HepG2 (cell line): ENCODE measurements at regions not wholly inside any gene's neighbourhood (a gene's known extent, or its start where the extent isn't known, plus 50 kb on each side); places are given as distances from the start of the nearest gene placed in this dataset.

Experiments used
- ATAC-seq: fragments of 200-7000 bp; cut with Tn5 transposase; 3 replicates; pipeline ENCODE4 v1.9.1; 2020; ENCODE audit warnings: mild to moderate bottlenecking, moderate library complexity
- BruUV-seq: library from RNA; stranded (reverse); fragments of 400-500 nt; replicated peaks from 2 replicates; lab custom pipeline; 2021; lab: Mats Ljungman, UMichigan
- CTCF ChIA-PET: fragments of 300-600 bp; formaldehyde crosslinking; extraction: SDS; loops from one replicate; lab custom pipeline; 2021; ENCODE audit warnings: low total read pairs, inconsistent platforms, low intra/inter-chr PET ratio; lab: Yijun Ruan, JAX
- POLR2A ChIA-PET: fragments of 350-600 bp; sonication (Branson Sonifier 250); formaldehyde crosslinking; loops from one replicate; lab custom pipeline; 2020; ENCODE audit warnings: antibody characterized with exemption, inconsistent platforms; lab: Yijun Ruan, JAX
- DNase-seq: peaks from one replicate; pipeline ENCODE4 v3.0.0-alpha.2; 2015; ENCODE audit warnings: low spot score
- FAIRE-seq: peaks from 3 replicates; lab custom pipeline; 2011; peaks lifted over from hg19 to GRCh38; lab: Jason Lieb, UNC
- H2AFZ ChIP-seq: one replicate; pipeline ENCODE4 v1.6.1; 2011; ENCODE audit warnings: low read length, inconsistent platforms
- H3K27ac ChIP-seq: fragments of 300-600 bp; 3 replicates; pipeline ENCODE4 v1.8.0; 2011; ENCODE audit warnings: mixed run types, mild to moderate bottlenecking, mixed read lengths, low read length, inconsistent platforms; ENCODE audit not compliant: insufficient read depth; ENCODE audit errors: extremely low read length
- H3K27me3 ChIP-seq, 2 experiments: fragments of 200-600 bp in 1 of 2; 2 replicates in 1 of 2; 3 replicates in 1 of 2; pipeline versions ENCODE4 v1.6.0 to v1.8.0; 2011; ENCODE audit warnings: low read length in 2 of 2, mild to moderate bottlenecking in 2 of 2, moderate library complexity in 2 of 2, inconsistent platforms in 1 of 2; ENCODE audit not compliant: insufficient read depth in 2 of 2, control insufficient read depth in 1 of 2
- H3K36me3 ChIP-seq, 2 experiments: fragments of 200-600 bp in 1 of 2; replicated peaks in 1 of 2; 2 replicates in 1 of 2; 3 replicates in 1 of 2; pipeline versions ENCODE4 v1.5.1 to v1.8.0; 2011; ENCODE audit warnings: low read length in 2 of 2, inconsistent platforms in 1 of 2; ENCODE audit not compliant: insufficient read depth in 2 of 2, control insufficient read depth in 1 of 2
- H3K4me1 ChIP-seq: 2 replicates; pipeline ENCODE4 v1.5.1; 2012; ENCODE audit warnings: low read length, inconsistent platforms; ENCODE audit not compliant: insufficient read depth
- H3K4me2 ChIP-seq: 2 replicates; pipeline ENCODE4 v1.6.0; 2011; ENCODE audit warnings: low read depth, low read length, inconsistent platforms
- H3K4me3 ChIP-seq, 3 experiments: fragments of 200-600 bp in 1 of 3; sonication (generic), shearing (Covaris generic) in 1 of 3; replicated peaks in 1 of 3; 2 replicates each; pipeline ENCODE4 v1.5.1; 2011 to 2016; ENCODE audit warnings: low read length in 3 of 3, inconsistent platforms in 2 of 3, low read depth in 2 of 3, mild to moderate bottlenecking in 2 of 3, control low read depth in 1 of 3, mixed read lengths in 1 of 3; ENCODE audit not compliant: insufficient read depth in 1 of 3
- H3K79me2 ChIP-seq: one replicate; pipeline ENCODE4 v1.6.1; 2011; ENCODE audit warnings: low read length, inconsistent platforms; ENCODE audit not compliant: insufficient read depth
- H3K9ac ChIP-seq: 2 replicates; pipeline ENCODE4 v1.6.0; 2011; ENCODE audit warnings: mild to moderate bottlenecking, low read depth, low read length, inconsistent platforms; ENCODE audit not compliant: insufficient read depth
- H3K9me3 ChIP-seq: 2 replicates; pipeline ENCODE4 v1.5.1; 2012; ENCODE audit warnings: mild to moderate bottlenecking, low read length
- H4K20me1 ChIP-seq: 2 replicates; pipeline ENCODE4 v1.6.0; 2011; ENCODE audit warnings: inconsistent platforms, mild to moderate bottlenecking, low read length, moderate library complexity; ENCODE audit not compliant: insufficient read depth
- EP300 ChIP-seq, 3 experiments: sonication (generic) in 1 of 3; formaldehyde crosslinking in 1 of 3; IDR thresholded peaks; 2 replicates each; pipeline versions ENCODE4 v1.5.1 to v1.6.1; 2011 to 2020; ENCODE audit warnings: low read depth in 2 of 3, low read length in 2 of 3, borderline replicate concordance in 1 of 3, improper control_type of control experiment in 1 of 3, mild to moderate bottlenecking in 1 of 3, missing genetic modification reagents in 1 of 3, moderate library complexity in 1 of 3
- KDM1A ChIP-seq: IDR thresholded peaks from 2 replicates; pipeline ENCODE4 v1.6.1; 2016; ENCODE audit warnings: missing compliant biosample characterization
- MEF2D ChIP-seq: sonication (generic); formaldehyde crosslinking; IDR thresholded peaks from 2 replicates; pipeline ENCODE4 v1.5.1; 2020; ENCODE audit warnings: mild to moderate bottlenecking, missing genetic modification reagents
- MTA1 ChIP-seq: sonication (generic); formaldehyde crosslinking; IDR thresholded peaks from 2 replicates; pipeline ENCODE4 v1.4.0; 2020; ENCODE audit warnings: missing genetic modification reagents, mild to moderate bottlenecking, borderline replicate concordance
- RFX5 ChIP-seq: IDR thresholded peaks from 2 replicates; pipeline ENCODE4 v1.6.1; 2011; ENCODE audit warnings: low read depth, low read length, improper control_type of control experiment
- RXRB ChIP-seq: IDR thresholded peaks from 2 replicates; pipeline ENCODE4 v1.6.1; 2016; ENCODE audit warnings: borderline replicate concordance, missing genetic modification reagents, missing compliant biosample characterization
- SIX4 ChIP-seq: sonication (generic); formaldehyde crosslinking; IDR thresholded peaks from 2 replicates; pipeline ENCODE4 v1.4.0; 2020; ENCODE audit warnings: missing genetic modification reagents
- ZNF576 ChIP-seq: sonication (generic); formaldehyde crosslinking; IDR thresholded peaks from 2 replicates; pipeline ENCODE4 v1.4.0; 2020; ENCODE audit warnings: mild to moderate bottlenecking, missing genetic modification reagents
- ZNF616 ChIP-seq: sonication (generic); formaldehyde crosslinking; IDR thresholded peaks from 2 replicates; pipeline ENCODE4 v1.5.0; 2020; ENCODE audit warnings: low read depth, mild to moderate bottlenecking, missing genetic modification reagents
- ZNF781 ChIP-seq: sonication (generic); formaldehyde crosslinking; IDR thresholded peaks from 2 replicates; pipeline ENCODE4 v1.5.1; 2020; ENCODE audit warnings: borderline replicate concordance, mild to moderate bottlenecking, missing genetic modification reagents; ENCODE audit errors: not compliant biosample characterization
- WGBS: methylation state at CpG from one replicate; pipeline ENCODE4 v1.1.6; 2017; ENCODE audit warnings: low lambda C conversion rate; 5-methylcytosine and 5-hydroxymethylcytosine counted together
- in situ Hi-C: cut with HindIII; loops from 2 replicates; pipeline ENCODE4 v1.10.0; 2017; ENCODE audit warnings: low pct_unique_long_range_greater_than_20kb; ENCODE audit not compliant: extremely low pct_ligation_motif_present
- intact Hi-C: fragments of 100-400 bp; cut with micrococcal nuclease; formaldehyde crosslinking; loops from one replicate; pipeline ENCODE4 v1.10.0; 2022; ENCODE audit not compliant: unreplicated experiment

- TF ChIP-seq EP300 (IDR thresholded peaks at IDR 0.05; ENCODE audit: low read depth in 2 of 2, low read length in 2 of 2) (no peak), EP300 (CRISPR knock-in tag; IDR thresholded peaks at IDR 0.05; ENCODE audit: borderline replicate concordance) (no peak), MEF2D (CRISPR knock-in tag) (no peak), SIX4 (CRISPR knock-in tag) (no peak), ZNF576 (CRISPR knock-in tag) (no peak), KDM1A (CRISPR knock-in tag) (no peak), RFX5 (no peak), RXRB (no peak), ZNF781 (CRISPR knock-in tag) (no peak)
Observed at GRCh38 chr18:66694852-66695251, 91.0 kb upstream of the CDH19 start (continued).

GRCh38 chr18:66687635-66688034 lies 83.7 kb upstream of the CDH19 start:
- Histone ChIP-seq H3K9me3 (peaks cover 34% of the 10 kb centered on the region), H3K9ac (no peak overlapping the region), H3K27me3 (no peaks in the 10 kb centered on the region), H3K4me2 (no peak overlapping the region), H4K20me1 (no peaks in the 10 kb centered on the region), H3K4me1 (no peaks in the 10 kb centered on the region), H3K4me3 (no peak overlapping the region), H3K36me3 (no peaks in the 10 kb centered on the region), H3K27ac (no peak overlapping the region), H3K79me2 (no peaks in the 10 kb centered on the region), H2AFZ (no peak overlapping the region)
- CTCF ChIA-PET, result no interaction called here
- no peak for ATAC-seq
- WGBS, result 6% methylated on average over 5 of the region's 5 CpGs
- in situ Hi-C loops, result no loop called here
- TF ChIP-seq ZNF616 (CRISPR knock-in tag) (peak; percentile 99), MTA1 (CRISPR knock-in tag) (no peak)
- POLR2A ChIA-PET, result no interaction called here
- no peak for DNase-seq
- BruUV-seq, result no TSS peak
- FAIRE-seq, result no peak
- intact Hi-C loops, result no loop called here
